GM12878 (cell line): ENCODE measurements at regions not wholly inside any gene's neighbourhood (a gene's known extent, or its start where the extent isn't known, plus 50 kb on each side); places are given as distances from the start of the nearest gene placed in this dataset.

ENCODE experiments used
- ATAC-seq: fragments of 200-7000 bp; cut with Tn5 transposase; 3 replicates; pipeline ENCODE4 v1.9.1; 2020; ENCODE audit warnings: mild to moderate bottlenecking, moderate library complexity
- BruUV-seq: library from RNA; stranded (reverse); fragments of 400-500 nt; replicated peaks from 2 replicates; lab custom pipeline; 2021; lab: Mats Ljungman, UMichigan
- CTCF ChIA-PET: fragments of 300-600 bp; sonication (Branson Sonifier 250); formaldehyde crosslinking; extraction: SDS; loops from one replicate; lab custom pipeline; 2021; ENCODE audit warnings: inconsistent platforms; lab: Yijun Ruan, JAX
- POLR2A ChIA-PET: fragments of 350-600 bp; formaldehyde crosslinking; extraction: SDS; loops from one replicate; lab custom pipeline; 2021; ENCODE audit warnings: inconsistent platforms; lab: Charles Lee
- RAD21 ChIA-PET: fragments of 300-600 bp; sonication (Branson Sonifier 250); formaldehyde crosslinking; loops from one replicate; lab custom pipeline; 2023; ENCODE audit warnings: antibody characterized with exemption; ENCODE audit not compliant: unreplicated experiment; lab: Charles Lee
- SMC1A ChIA-PET: fragments of 300-600 bp; sonication (Branson Sonifier 250); formaldehyde crosslinking; loops from one replicate; lab custom pipeline; 2023; ENCODE audit not compliant: unreplicated experiment, uncharacterized antibody; lab: Charles Lee
- DNase-seq: peaks from one replicate; pipeline ENCODE4 v3.0.0-alpha.2; 2011; ENCODE audit warnings: low read depth, low spot score
- FAIRE-seq: peaks from 3 replicates; lab custom pipeline; 2011; peaks lifted over from hg19 to GRCh38; lab: Jason Lieb, UNC
- H2AFZ ChIP-seq: 2 replicates; pipeline ENCODE4 v1.6.0; 2011; ENCODE audit warnings: low read depth, low read length, control low read depth; ENCODE audit not compliant: control insufficient read depth
- H3K27ac ChIP-seq: 2 replicates; pipeline ENCODE4 v1.5.1; 2011; ENCODE audit warnings: control low read depth; ENCODE audit not compliant: control insufficient read depth, insufficient read depth
- H3K27me3 ChIP-seq, 2 experiments: replicated peaks in 1 of 2; 2 replicates each; pipeline versions ENCODE4 v1.6.0 to v1.6.1; 2011; ENCODE audit warnings: low read length in 1 of 2; ENCODE audit not compliant: control insufficient read depth in 2 of 2, insufficient read depth in 2 of 2
- H3K36me3 ChIP-seq, 2 experiments: 2 replicates each; pipeline ENCODE4 v1.5.1; 2011; ENCODE audit warnings: low read length in 1 of 2; ENCODE audit not compliant: control insufficient read depth in 2 of 2, insufficient read depth in 2 of 2
- H3K4me1 ChIP-seq: 2 replicates; pipeline ENCODE4 v1.6.1; 2011; ENCODE audit warnings: mild to moderate bottlenecking, low read length, moderate library complexity, mixed read lengths; ENCODE audit not compliant: control insufficient read depth, insufficient read depth
- H3K4me2 ChIP-seq: 2 replicates; pipeline ENCODE4 v1.6.0; 2011; ENCODE audit warnings: control low read depth; ENCODE audit not compliant: control insufficient read depth, insufficient read depth
- H3K4me3 ChIP-seq: fragments of 200-600 bp; sonication (generic); 2 replicates; pipeline ENCODE4 v1.5.1; 2016
- H3K79me2 ChIP-seq: 2 replicates; pipeline ENCODE4 v1.6.0; 2011; ENCODE audit warnings: low read length; ENCODE audit not compliant: control insufficient read depth, insufficient read depth
- H3K9ac ChIP-seq: 2 replicates; pipeline ENCODE4 v1.8.0; 2011; ENCODE audit warnings: low read length, control low read depth, mixed read lengths; ENCODE audit not compliant: control insufficient read depth, insufficient read depth
- H3K9me3 ChIP-seq: replicated peaks from 3 replicates; pipeline ENCODE4 v1.5.1; 2011; ENCODE audit warnings: mild to moderate bottlenecking, low read length; ENCODE audit not compliant: control insufficient read depth, insufficient read depth
- H4K20me1 ChIP-seq: 2 replicates; pipeline ENCODE4 v1.6.0; 2011; ENCODE audit not compliant: control insufficient read depth, insufficient read depth
- BCLAF1 ChIP-seq: fragments of 450-650 bp; IDR thresholded peaks from 2 replicates; pipeline ENCODE4 v1.6.1; 2017; ENCODE audit warnings: antibody characterized with exemption, mild to moderate bottlenecking, moderate library complexity
- CEBPZ ChIP-seq: fragments of 150-350 bp; IDR thresholded peaks from 2 replicates; pipeline ENCODE4 v1.6.1; 2016; ENCODE audit warnings: low read depth, low read length
- CHD4 ChIP-seq: fragments of 200-600 bp; sonication (generic); IDR thresholded peaks from 2 replicates; pipeline ENCODE4 v1.6.1; 2016; ENCODE audit warnings: mild to moderate bottlenecking
- GABPA ChIP-seq: IDR thresholded peaks from 2 replicates; pipeline ENCODE4 v1.6.1; 2014; ENCODE audit warnings: antibody characterized with exemption, low read depth, mild to moderate bottlenecking, inconsistent platforms
- HDAC6 ChIP-seq: fragments of 200-600 bp; sonication (generic); IDR thresholded peaks from one replicate; pipeline ENCODE4 v1.8.0; 2017; ENCODE audit warnings: antibody characterized with exemption; ENCODE audit not compliant: unreplicated experiment
- LARP7 ChIP-seq: fragments of 450-650 bp; IDR thresholded peaks from 2 replicates; pipeline ENCODE4 v1.6.1; 2017; ENCODE audit warnings: mild to moderate bottlenecking
- MTA3 ChIP-seq: IDR thresholded peaks from 2 replicates; pipeline ENCODE4 v1.6.1; 2012; ENCODE audit warnings: low read length, inconsistent platforms, borderline replicate concordance
- MXI1 ChIP-seq: fragments of 150-350 bp; IDR thresholded peaks from 2 replicates; pipeline ENCODE4 v1.6.1; 2011; ENCODE audit warnings: low read depth, mild to moderate bottlenecking, inconsistent platforms, low read length, improper control_type of control experiment
- NFXL1 ChIP-seq: fragments of 450-650 bp; IDR thresholded peaks from 2 replicates; pipeline ENCODE4 v1.6.1; 2017; ENCODE audit warnings: antibody characterized with exemption, mild to moderate bottlenecking, borderline replicate concordance
- PAX5 ChIP-seq: IDR thresholded peaks from 2 replicates; pipeline ENCODE4 v1.6.1; 2011; ENCODE audit warnings: low read depth, low read length, borderline replicate concordance
- WRNIP1 ChIP-seq: IDR thresholded peaks from 2 replicates; pipeline ENCODE4 v1.6.1; 2011; ENCODE audit warnings: low read depth, low read length, improper control_type of control experiment, borderline replicate concordance
- ZBTB40 ChIP-seq: fragments of 450-650 bp; IDR thresholded peaks from 2 replicates; pipeline ENCODE4 v1.6.1; 2016; ENCODE audit warnings: mild to moderate bottlenecking, moderate library complexity, borderline replicate concordance
- ZNF207 ChIP-seq: fragments of 450-650 bp; IDR thresholded peaks from 2 replicates; pipeline ENCODE4 v1.6.1; 2014; ENCODE audit warnings: antibody characterized with exemption, mild to moderate bottlenecking, borderline replicate concordance
- ZNF24 ChIP-seq: fragments of 450-650 bp; IDR thresholded peaks from 2 replicates; pipeline ENCODE4 v1.6.1; 2017; ENCODE audit warnings: antibody characterized with exemption, mild to moderate bottlenecking
- ZNF274 ChIP-seq: IDR thresholded peaks from one replicate; pipeline ENCODE4 v1.8.0; 2011; ENCODE audit not compliant: insufficient read length, insufficient read depth
- WGBS: methylation state at CpG from one replicate; pipeline ENCODE4 v1.1.6; 2016; ENCODE audit warnings: low lambda C conversion rate; ENCODE audit not compliant: insufficient replicate concordance, insufficient coverage; ENCODE audit errors: missing lambda C conversion rate; 5-methylcytosine and 5-hydroxymethylcytosine counted together
- in situ Hi-C: fragments of 300-500 bp; cut with MboI; formaldehyde crosslinking; loops from 9 replicates; pipeline ENCODE4 v1.14.3; 2018; ENCODE audit warnings: mixed read lengths
- intact Hi-C: fragments of 100-400 bp; cut with micrococcal nuclease; formaldehyde crosslinking; loops from one replicate; pipeline ENCODE4 v1.14.2; 2022; ENCODE audit not compliant: unreplicated experiment

- H3K9me3 ChIP-seq: no peaks in the 10 kb centered on the region
- no peak overlapping the region for H3K4me3 ChIP-seq
- no peak for DNase-seq
- no peaks in the 10 kb centered on the region for H3K79me2 ChIP-seq
- BruUV-seq: no TSS peak
- no peak for TF ChIP-seq BCLAF1
- no peak for TF ChIP-seq CHD4
- TF ChIP-seq MTA3: no peak
- no peak for TF ChIP-seq MXI1
- TF ChIP-seq ZNF24: no peak
- TF ChIP-seq ZNF274: no peak
- TF ChIP-seq HDAC6: no peak
- TF ChIP-seq GABPA: no peak
- no peak for TF ChIP-seq WRNIP1
- no peak for TF ChIP-seq ZBTB40
- no peak for TF ChIP-seq PAX5
- no peak for TF ChIP-seq CEBPZ
- TF ChIP-seq NFXL1: no peak
- no peak for TF ChIP-seq ZNF207
- no peak for TF ChIP-seq LARP7
- TF ChIP-seq, all 136 proteins: peak for 0
- no peaks in the 10 kb centered on the region; a peak in 1 of 4 replicates for H3K27me3 ChIP-seq
- CTCF ChIA-PET: no interaction called here
- no peak overlapping the region for H3K4me2 ChIP-seq
- RAD21 ChIA-PET: interaction anchor here (0.6 kb wide), 1 partner anchor 188 kb away, joined by 3 read pairs; no protein-coding TSS in a partner anchor
- H2AFZ ChIP-seq: no peak overlapping the region
- no peaks in the 10 kb centered on the region for H4K20me1 ChIP-seq
- peaks cover 2% of the 10 kb centered on the region for H3K4me1 ChIP-seq
- FAIRE-seq (no peak), ATAC-seq (no peak)
- SMC1A ChIA-PET: no interaction called here
- no peak overlapping the region for H3K27ac ChIP-seq
- H3K9ac ChIP-seq: no peak overlapping the region
- POLR2A ChIA-PET: no interaction called here
- intact Hi-C loops (no loop called here), in situ Hi-C loops (no loop called here)
- 77% methylated on average over 5 of the region's 5 CpGs for WGBS
- no peaks in the 10 kb centered on the region for H3K36me3 ChIP-seq
Observed at GRCh38 chr1:37299216-37299615, 175.2 kb upstream of the ZC3H12A start.
